ENCODE measurements at regions not wholly inside any gene's neighbourhood (a gene's known extent, or its start where the extent isn't known, plus 50 kb on each side); places are given as distances from the start of the nearest gene placed in this dataset.

DNA sequence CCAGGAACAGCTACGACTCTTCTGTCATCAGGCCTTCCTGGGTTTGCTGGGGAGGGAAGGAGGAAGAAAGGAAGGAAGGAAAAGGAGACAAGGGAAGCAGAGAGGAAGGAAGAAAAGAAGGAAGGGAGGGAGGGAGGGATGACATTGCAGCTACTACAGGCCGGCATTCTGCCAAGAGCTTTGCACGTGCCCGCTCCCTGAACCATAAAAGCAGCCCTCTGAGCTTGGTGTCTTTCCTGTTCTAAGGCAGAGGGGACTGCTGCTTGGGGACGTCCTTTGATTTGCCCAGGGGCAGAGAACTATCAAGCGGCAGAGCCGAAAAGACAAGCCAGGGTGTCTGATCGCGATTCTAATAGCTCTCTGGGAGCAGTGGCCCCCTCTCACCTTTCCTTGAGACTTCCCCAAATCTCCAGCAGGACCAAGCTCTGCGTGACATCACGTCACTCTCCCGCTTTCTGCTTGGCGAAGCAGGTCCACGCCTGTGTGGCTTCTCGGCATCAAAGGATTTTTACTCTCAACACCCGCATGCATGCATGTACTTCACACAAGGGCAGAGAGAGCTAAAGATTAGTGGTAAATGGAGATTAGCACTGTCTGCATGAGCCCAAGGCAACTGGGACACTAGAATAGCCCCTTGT lies 167.8 kb upstream of the AUTS2 start:
- TF ChIP-seq, protein P1, sequence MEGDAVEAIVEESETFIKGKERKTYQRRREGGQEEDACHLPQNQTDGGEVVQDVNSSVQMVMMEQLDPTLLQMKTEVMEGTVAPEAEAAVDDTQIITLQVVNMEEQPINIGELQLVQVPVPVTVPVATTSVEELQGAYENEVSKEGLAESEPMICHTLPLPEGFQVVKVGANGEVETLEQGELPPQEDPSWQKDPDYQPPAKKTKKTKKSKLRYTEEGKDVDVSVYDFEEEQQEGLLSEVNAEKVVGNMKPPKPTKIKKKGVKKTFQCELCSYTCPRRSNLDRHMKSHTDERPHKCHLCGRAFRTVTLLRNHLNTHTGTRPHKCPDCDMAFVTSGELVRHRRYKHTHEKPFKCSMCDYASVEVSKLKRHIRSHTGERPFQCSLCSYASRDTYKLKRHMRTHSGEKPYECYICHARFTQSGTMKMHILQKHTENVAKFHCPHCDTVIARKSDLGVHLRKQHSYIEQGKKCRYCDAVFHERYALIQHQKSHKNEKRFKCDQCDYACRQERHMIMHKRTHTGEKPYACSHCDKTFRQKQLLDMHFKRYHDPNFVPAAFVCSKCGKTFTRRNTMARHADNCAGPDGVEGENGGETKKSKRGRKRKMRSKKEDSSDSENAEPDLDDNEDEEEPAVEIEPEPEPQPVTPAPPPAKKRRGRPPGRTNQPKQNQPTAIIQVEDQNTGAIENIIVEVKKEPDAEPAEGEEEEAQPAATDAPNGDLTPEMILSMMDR (conservative IDR thresholded peaks at IDR 0.05): no peak
- no peak for TF ChIP-seq ZFX (IDR thresholded peaks at IDR 0.05)

All from C4-2B (cell line).